Testis (tissue), 2 donors: ENCODE measurements at regions not wholly inside any gene's neighbourhood (a gene's known extent, or its start where the extent isn't known, plus 50 kb on each side); places are given as distances from the start of the nearest gene placed in this dataset.

Experiments used
- CTCF ChIP-seq, 3 experiments: fragments of 450-650 bp in 2 of 3; fragments of 200-600 bp in 1 of 3; sonication (generic) in 1 of 3; IDR thresholded peaks; one replicate each; pipeline ENCODE4 v1.5.1; 2016 to 2019; ENCODE audit warnings: antibody characterized with exemption in 3 of 3, mild to moderate bottlenecking in 2 of 3, moderate library complexity in 1 of 3
- POLR2A ChIP-seq: fragments of 450-650 bp; IDR thresholded peaks from one replicate; pipeline ENCODE4 v1.6.1; 2017; ENCODE audit warnings: antibody characterized with exemption, mild to moderate bottlenecking, moderate library complexity

GRCh38 chr2:49687918-49688317 is 533.6 kb upstream of the FSHR start:
- peak in 2 of 3 experiments; percentile 22 to 49 for TF ChIP-seq CTCF (IDR thresholded peaks at IDR 0.05)
- no peak for TF ChIP-seq POLR2A
